Adipose tissue (tissue), 3 donors: ENCODE measurements at regions not wholly inside any gene's neighbourhood (a gene's known extent, or its start where the extent isn't known, plus 50 kb on each side); places are given as distances from the start of the nearest gene placed in this dataset.
"Not testable (repeated sequence)": the region's sequence is repeated elsewhere in the genome, so short reads cannot be mapped to it uniquely, and the experiment has no call there.

Experiments
- H3K27ac ChIP-seq: one replicate; pipeline ENCODE4 v1.5.1; 2013; ENCODE audit warnings: low read depth, low read length
- WGBS, 3 donors: extraction: QIAGEN DNeasy Blood & Tissue Kit; methylation state at CpG; one replicate each; pipeline ENCODE4 v1.1.7; 2013; 5-methylcytosine and 5-hydroxymethylcytosine counted together
- donor health status: healthy with polysubstance abuse.
- donor health status: Bipolar disorder and iron deficiency.
- donor health status: healthy.

DNA sequence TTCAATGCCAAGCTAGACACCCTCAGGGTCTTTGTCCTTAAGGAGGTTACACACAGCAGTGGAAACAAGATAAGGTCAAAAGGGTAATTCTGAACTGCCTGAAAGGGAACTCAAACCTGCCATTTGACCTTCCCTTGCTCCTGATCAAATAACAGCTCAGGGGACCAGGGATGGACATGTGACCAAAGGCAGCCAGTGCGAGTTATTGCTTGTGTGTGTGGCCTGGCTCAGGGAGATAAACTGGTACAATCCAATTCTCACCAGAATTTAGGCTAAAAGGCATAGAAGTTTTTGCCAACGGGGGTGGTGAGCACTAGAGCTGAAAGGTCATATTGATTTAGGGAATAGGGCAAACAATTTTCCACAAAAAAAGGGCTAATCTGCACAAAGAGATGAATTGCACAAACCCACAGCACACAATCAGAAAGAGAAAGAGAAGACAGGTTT, 349.9 kb upstream of the AUTS2 start:
- 37 to 66% (median 55%) methylated on average over 2 of the region's 2 CpGs for WGBS, 3 donors
- H3K27ac ChIP-seq, result not testable (repeated sequence)

DNA sequence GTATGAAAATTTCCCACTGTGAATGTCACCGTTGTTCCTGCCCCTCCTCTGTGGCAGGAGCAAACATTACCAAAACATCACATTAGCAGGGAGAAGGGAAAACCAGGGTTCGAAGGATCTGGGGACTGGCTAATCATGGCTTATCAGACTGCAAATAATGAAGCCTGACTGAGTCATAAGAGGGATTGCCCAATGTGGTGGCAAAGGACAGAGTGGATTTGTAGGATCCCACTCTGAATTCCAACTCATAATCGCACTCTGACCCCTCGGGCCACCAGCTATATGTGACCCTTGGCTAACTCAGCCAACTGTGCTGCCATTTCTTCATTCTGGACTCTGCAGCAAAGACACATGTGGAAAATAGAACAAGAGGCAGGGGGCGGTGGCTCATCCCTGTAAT, 347.3 kb upstream of the AUTS2 start:
- 78 to 95% (median 92%) methylated on average over 5 of the region's 5 CpGs for WGBS, 3 donors
- no peak overlapping the region for H3K27ac ChIP-seq

GRCh38 chr7:69254643-69255042, 343.6 kb upstream of the AUTS2 start:
- H3K27ac ChIP-seq, result no peak overlapping the region

DNA sequence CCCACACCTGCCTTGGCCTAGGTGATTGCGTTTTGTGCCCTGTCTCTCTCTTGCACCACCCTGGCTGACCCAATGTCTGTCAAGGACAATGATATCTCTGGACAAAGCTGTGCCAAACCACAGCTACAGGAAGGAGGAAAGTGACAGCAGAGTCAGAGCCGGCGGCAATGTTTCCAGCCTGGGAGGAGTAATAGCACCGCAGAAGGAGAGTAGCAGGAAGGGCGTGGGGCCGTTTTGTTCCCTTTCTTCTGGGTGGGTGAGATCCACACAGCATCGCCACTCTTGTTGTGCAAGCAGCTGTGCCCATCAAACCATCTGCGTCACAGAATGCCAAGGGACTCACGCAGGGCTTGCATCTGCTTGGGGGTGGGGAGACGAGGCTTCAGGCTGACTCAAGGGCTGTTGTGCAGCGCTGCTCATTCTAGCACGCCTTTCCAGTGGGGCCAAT, 341.6 kb upstream of the AUTS2 start:
- WGBS, 3 donors, result 61 to 80% (median 67%) methylated on average over 12 of the region's 12 CpGs

DNA sequence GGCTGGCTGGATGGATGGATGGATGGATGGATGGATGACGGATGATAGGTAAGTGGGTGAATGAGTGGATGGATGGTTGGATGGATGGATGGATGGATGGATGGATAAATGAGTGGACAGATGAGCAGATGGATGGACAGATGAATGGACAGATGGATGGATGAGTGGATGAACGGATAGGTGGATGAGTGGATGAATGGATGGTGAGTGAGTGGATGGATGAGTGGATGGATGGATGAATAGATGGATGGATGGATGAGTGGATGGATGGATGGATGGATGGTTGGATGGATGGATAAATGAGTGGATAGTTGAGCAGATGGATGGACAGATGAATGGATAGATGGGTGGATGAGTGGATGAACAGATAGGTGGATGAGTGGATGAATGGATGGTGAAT, 340.7 kb upstream of the AUTS2 start:
- WGBS, 3 donors, result 77 to 98% (median 94%) methylated on average over 2 of the region's 2 CpGs
- no peak overlapping the region for H3K27ac ChIP-seq

More for the DNA sequence above, 341.6 kb upstream of the AUTS2 start:
- H3K27ac ChIP-seq, result no peak overlapping the region

- WGBS, 3 donors, result 65 to 89% (median 88%) methylated on average over 2 of the region's 2 CpGs
- no peak overlapping the region for H3K27ac ChIP-seq
These were observed 338.8 kb upstream of the AUTS2 start for GRCh38 chr7:69259445-69259844.

DNA sequence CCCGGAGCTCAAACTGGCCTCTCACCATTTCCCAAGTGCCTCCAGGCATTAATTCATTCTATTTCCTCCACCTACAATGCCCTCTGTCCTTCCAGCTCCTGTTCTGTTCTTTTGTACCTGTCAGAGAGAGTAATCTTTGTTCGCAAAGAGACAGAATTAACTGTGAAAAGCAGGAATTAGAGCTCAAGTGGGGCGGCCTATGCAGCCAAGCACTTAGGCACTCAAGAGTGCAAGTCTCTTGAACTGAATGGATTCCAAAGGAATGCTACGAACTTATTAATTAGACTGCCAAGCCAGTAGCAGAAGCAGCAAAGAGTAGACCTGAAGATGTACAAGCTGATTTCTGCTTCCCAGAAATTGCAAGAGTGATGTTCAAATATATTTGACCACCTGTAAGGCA, 338.3 kb upstream of the AUTS2 start:
- no peak overlapping the region for H3K27ac ChIP-seq

DNA sequence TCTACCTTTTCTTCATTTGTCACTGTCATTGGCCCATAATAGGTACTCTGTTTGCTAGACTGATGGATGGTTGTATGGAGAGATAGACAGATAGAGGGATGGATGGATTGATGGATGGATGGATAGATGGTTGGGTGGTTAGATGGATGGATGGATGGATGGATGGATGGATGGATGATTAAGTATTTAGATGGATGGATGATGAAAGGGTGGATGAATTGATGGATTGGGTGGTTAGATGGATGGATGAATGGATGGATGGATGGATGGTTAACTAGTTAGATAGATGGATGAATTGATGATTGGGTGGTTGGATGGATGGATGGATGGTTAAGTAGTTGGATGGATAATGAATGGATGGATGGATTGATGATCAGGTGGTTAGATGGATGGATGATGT, 334.7 kb upstream of the AUTS2 start:
- no peak overlapping the region for H3K27ac ChIP-seq

More for the DNA sequence above, 338.3 kb upstream of the AUTS2 start:
- 87 to 92% (median 90%) methylated on average over 4 of the region's 4 CpGs for WGBS, 3 donors

- H3K27ac ChIP-seq, result no peak overlapping the region
- WGBS, 3 donors, result 59 to 65% (median 64%) methylated on average over 4 of the region's 4 CpGs
These were observed 328.5 kb upstream of the AUTS2 start for GRCh38 chr7:69269806-69270205.

DNA sequence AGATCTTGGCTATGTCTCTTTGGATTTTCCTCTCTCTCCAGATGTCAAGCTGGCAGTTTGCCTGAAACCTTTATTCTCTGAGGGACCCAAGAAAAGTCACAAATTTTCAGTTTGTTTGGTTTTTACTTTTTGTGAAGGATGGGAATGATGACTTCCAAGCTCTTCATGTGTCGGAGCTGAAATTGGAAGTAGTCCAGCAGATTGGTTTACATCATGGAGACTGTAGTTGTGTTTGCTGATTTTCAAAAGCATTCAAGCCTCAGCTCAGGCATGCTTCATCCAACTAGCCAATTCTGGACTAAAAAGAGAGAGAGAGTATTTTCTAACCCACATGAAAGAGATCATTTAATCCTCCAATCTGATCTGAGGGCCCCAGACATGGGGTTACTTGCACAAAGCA, 326.2 kb upstream of the AUTS2 start:
- no peak overlapping the region for H3K27ac ChIP-seq
- WGBS, 3 donors, result 51 to 69% (median 62%) methylated on average over 1 of the region's 1 CpG

- no peak overlapping the region for H3K27ac ChIP-seq
- WGBS, 3 donors, result 51 to 82% (median 62%) methylated on average over 3 of the region's 3 CpGs
These were observed 322.1 kb upstream of the AUTS2 start for GRCh38 chr7:69276011-69276729.

GRCh38 chr7:69277366-69277765, 320.9 kb upstream of the AUTS2 start:
- no peak overlapping the region for H3K27ac ChIP-seq
- WGBS, 3 donors, result 57 to 68% (median 66%) methylated on average over 5 of the region's 5 CpGs

- 35 to 46% (median 39%) methylated on average over 3 of the region's 3 CpGs for WGBS, 3 donors
- no peak overlapping the region for H3K27ac ChIP-seq
These were observed 315.3 kb upstream of the AUTS2 start for GRCh38 chr7:69282946-69283345.

GRCh38 chr7:69283421-69283820, 314.9 kb upstream of the AUTS2 start:
- 42 to 71% (median 55%) methylated on average over 8 of the region's 8 CpGs for whole genome bisulfite sequencing, 3 donors
- no peak overlapping the region for H3K27ac ChIP-seq

DNA sequence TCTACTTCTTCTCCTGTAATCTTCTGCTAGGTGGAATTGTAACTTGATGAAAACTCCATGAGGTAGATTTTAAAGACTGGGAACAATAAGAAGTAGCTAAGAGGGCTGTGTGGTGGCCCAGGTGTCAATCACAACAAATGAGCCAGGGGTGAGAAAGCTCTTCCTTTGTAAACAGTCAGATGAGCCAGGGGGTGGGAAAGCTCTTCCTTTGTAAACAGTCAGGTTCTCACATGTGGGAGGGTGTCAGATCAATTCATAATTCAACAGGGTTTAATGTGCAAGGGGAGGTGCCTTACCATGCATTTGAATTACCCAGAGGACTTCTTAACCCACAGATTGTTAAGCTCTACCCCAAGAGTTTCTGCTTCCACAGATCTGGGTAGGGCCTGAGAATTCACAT, 312.4 kb upstream of the AUTS2 start:
- no peak overlapping the region for H3K27ac ChIP-seq

DNA sequence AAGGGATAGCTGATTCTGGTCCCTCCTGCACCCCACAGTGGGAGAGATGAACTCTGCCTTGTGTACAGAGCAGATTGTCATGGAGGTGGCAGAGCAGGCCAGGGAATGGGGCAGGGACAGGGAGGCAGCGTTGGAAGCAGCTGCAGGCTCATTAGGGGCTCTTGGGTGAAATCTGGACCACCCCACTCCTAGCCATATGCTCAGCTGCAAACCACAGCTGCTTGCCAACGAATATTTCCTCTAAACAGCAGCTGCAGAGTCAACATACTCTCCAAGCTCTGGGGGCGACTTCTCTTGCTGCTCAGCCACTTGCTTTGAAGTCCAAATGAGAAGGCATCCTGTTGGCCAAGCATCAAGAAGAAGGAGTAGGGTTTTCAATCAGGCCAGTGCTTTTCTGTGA, 302.3 kb upstream of the AUTS2 start:
- WGBS, 3 donors, result 39 to 51% (median 50%) methylated on average over 3 of the region's 3 CpGs
- no peak overlapping the region for H3K27ac ChIP-seq

DNA sequence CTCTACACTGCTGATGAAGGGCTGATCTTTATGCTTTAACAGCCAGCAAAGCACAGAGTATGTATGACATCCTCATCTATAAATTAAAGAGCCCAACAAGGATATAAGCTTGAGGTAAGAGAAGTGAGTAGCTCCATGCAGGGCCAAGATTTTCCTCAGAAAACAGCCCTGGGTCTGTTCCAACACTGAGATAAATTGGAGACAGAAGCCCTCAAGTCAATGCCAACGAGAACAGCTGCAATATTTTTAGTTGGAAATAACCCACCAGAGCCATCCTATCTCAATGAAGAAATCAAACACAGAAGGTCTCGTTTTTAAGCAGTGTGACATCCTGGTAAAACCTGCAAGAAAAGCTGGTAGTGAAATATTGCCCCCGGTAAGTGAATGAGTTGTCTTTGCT, 297.0 kb upstream of the AUTS2 start:
- no peak overlapping the region for H3K27ac ChIP-seq
- 57 to 63% (median 57%) methylated on average over 3 of the region's 3 CpGs for WGBS, 3 donors

GRCh38 chr7:69309601-69310000, 288.7 kb upstream of the AUTS2 start:
- H3K27ac ChIP-seq, result no peak overlapping the region
- 64 to 86% (median 81%) methylated on average over 1 of the region's 1 CpG for WGBS, 3 donors

GRCh38 chr7:69311489-69311888, 286.8 kb upstream of the AUTS2 start:
- H3K27ac ChIP-seq, result no peak overlapping the region
- WGBS, 3 donors, result 39 to 86% (median 83%) methylated on average over 1 of the region's 1 CpG

DNA sequence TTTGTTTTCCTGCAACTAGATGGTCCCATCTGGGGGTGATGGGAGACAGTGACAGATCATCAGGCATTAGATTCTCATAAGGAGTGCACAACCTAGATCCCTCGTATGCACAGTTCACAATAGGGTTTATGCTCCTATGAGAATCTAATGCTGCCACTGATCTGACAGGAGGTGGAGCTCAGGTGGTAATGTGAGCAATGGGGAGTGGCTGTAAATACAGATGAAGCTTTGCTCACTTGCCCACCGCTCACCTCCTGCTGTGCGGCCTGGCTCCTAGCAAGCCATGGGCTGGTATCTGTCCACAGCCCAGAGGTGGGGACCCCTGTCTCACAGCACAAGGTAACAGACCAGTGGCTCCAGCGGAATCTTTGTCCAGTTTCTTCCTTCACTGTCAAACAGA, 284.4 kb upstream of the AUTS2 start:
- H3K27ac ChIP-seq, result not testable (repeated sequence)
- 84 to 95% (median 93%) methylated on average over 4 of the region's 4 CpGs for WGBS, 3 donors

- 66 to 79% (median 76%) methylated on average over 10 of the region's 10 CpGs for WGBS, 3 donors
- H3K27ac ChIP-seq, result no peak overlapping the region
These were observed 279.5 kb upstream of the AUTS2 start for GRCh38 chr7:69318794-69319193.
